Nephron progenitor cell (in vitro differentiated cells): ENCODE measurements at regions not wholly inside any gene's neighbourhood (a gene's known extent, or its start where the extent isn't known, plus 50 kb on each side); places are given as distances from the start of the nearest gene placed in this dataset.
"Not testable (repeated sequence)": the region's sequence is repeated elsewhere in the genome, so short reads cannot be mapped to it uniquely, and the experiment has no call there.

Experiments used
- DNase-seq: peaks from one replicate; pipeline ENCODE4 v3.0.0; 2021
- H3K27ac Mint-ChIP-seq: 2 replicates; pipeline ENCODE4 v1.8.0; 2021; ENCODE audit warnings: mild to moderate bottlenecking, moderate library complexity, mixed read lengths
- H3K27me3 Mint-ChIP-seq: 2 replicates; pipeline ENCODE4 v1.8.0; 2021; ENCODE audit warnings: mild to moderate bottlenecking, low read depth, mixed read lengths; ENCODE audit not compliant: poor library complexity
- H3K36me3 Mint-ChIP-seq: 2 replicates; pipeline ENCODE4 v1.8.0; 2021; ENCODE audit warnings: low read depth, mixed read lengths
- H3K4me1 Mint-ChIP-seq: 2 replicates; pipeline ENCODE4 v1.8.0; 2021; ENCODE audit warnings: mixed read lengths
- H3K4me3 Mint-ChIP-seq: 2 replicates; pipeline ENCODE4 v1.8.0; 2021; ENCODE audit warnings: mild to moderate bottlenecking, moderate library complexity, mixed read lengths
- H3K9me3 Mint-ChIP-seq: 2 replicates; pipeline ENCODE4 v1.8.0; 2021; ENCODE audit warnings: mild to moderate bottlenecking, moderate library complexity, mixed read lengths
- CTCF ChIP-seq: fragments of 200-600 bp; sonication (generic); IDR thresholded peaks from 2 replicates; pipeline ENCODE4 v1.5.0; 2021; ENCODE audit warnings: antibody characterized with exemption

- Mint-ChIP-seq H3K4me1 (no peaks in the 10 kb centered on the region), H3K27me3 (peaks cover 3% of the 10 kb centered on the region), H3K36me3 (no peaks in the 10 kb centered on the region), H3K4me3 (no peak overlapping the region), H3K9me3 (no peaks in the 10 kb centered on the region), H3K27ac (no peak overlapping the region)
- no peak for DNase-seq
- no peak for TF ChIP-seq CTCF
Measured at GRCh38 chr13:70520275-70521036, 412.2 kb upstream of the KLHL1 start.

GRCh38 chr13:70518081-70518480 lies 409.8 kb upstream of the KLHL1 start:
- TF ChIP-seq CTCF = no peak
- Mint-ChIP-seq H3K27me3 (peaks cover 3% of the 10 kb centered on the region), H3K27ac (no peak overlapping the region), H3K9me3 (no peaks in the 10 kb centered on the region), H3K4me1 (peaks cover 5% of the 10 kb centered on the region), H3K36me3 (no peaks in the 10 kb centered on the region), H3K4me3 (no peak overlapping the region)
- no peak for DNase-seq

GRCh38 chr13:70516226-70516625 lies 408.0 kb upstream of the KLHL1 start:
- no peak for TF ChIP-seq CTCF
- Mint-ChIP-seq H3K27me3 (peaks cover 3% of the 10 kb centered on the region), H3K4me1 (peaks cover 5% of the 10 kb centered on the region), H3K27ac (no peak overlapping the region), H3K9me3 (no peaks in the 10 kb centered on the region), H3K36me3 (no peaks in the 10 kb centered on the region), H3K4me3 (no peak overlapping the region)
- DNase-seq = no peak

GRCh38 chr13:70511861-70512417 lies 403.7 kb upstream of the KLHL1 start:
- H3K9me3 Mint-ChIP-seq, H3K36me3 Mint-ChIP-seq, H3K27ac Mint-ChIP-seq, H3K27me3 Mint-ChIP-seq, H3K4me3 Mint-ChIP-seq, H3K4me1 Mint-ChIP-seq, DNase-seq: not testable (repeated sequence)

- H3K9me3 Mint-ChIP-seq = no peaks in the 10 kb centered on the region
- H3K27me3 Mint-ChIP-seq = no peaks in the 10 kb centered on the region
- no peak overlapping the region for H3K27ac Mint-ChIP-seq
- TF ChIP-seq CTCF = no peak
- no peak for DNase-seq
- no peaks in the 10 kb centered on the region for H3K4me1 Mint-ChIP-seq
- no peaks in the 10 kb centered on the region for H3K36me3 Mint-ChIP-seq
- no peak overlapping the region for H3K4me3 Mint-ChIP-seq
Measured at GRCh38 chr13:70505809-70506208, 397.6 kb upstream of the KLHL1 start.

- DNase-seq = no peak
Measured at GRCh38 chr13:70502944-70503343, 394.7 kb upstream of the KLHL1 start.

More at GRCh38 chr13:70502944-70503343, 394.7 kb upstream of the KLHL1 start:
- no peaks in the 10 kb centered on the region for H3K27me3 Mint-ChIP-seq
- H3K4me3 Mint-ChIP-seq = no peak overlapping the region
- no peak for TF ChIP-seq CTCF
- no peaks in the 10 kb centered on the region for H3K9me3 Mint-ChIP-seq
- no peak overlapping the region for H3K27ac Mint-ChIP-seq
- H3K36me3 Mint-ChIP-seq = no peaks in the 10 kb centered on the region
- no peaks in the 10 kb centered on the region for H3K4me1 Mint-ChIP-seq
